ENCODE measurements at regions not wholly inside any gene's neighbourhood (a gene's known extent, or its start where the extent isn't known, plus 50 kb on each side); places are given as distances from the start of the nearest gene placed in this dataset.

- TF ChIP-seq, protein P1, sequence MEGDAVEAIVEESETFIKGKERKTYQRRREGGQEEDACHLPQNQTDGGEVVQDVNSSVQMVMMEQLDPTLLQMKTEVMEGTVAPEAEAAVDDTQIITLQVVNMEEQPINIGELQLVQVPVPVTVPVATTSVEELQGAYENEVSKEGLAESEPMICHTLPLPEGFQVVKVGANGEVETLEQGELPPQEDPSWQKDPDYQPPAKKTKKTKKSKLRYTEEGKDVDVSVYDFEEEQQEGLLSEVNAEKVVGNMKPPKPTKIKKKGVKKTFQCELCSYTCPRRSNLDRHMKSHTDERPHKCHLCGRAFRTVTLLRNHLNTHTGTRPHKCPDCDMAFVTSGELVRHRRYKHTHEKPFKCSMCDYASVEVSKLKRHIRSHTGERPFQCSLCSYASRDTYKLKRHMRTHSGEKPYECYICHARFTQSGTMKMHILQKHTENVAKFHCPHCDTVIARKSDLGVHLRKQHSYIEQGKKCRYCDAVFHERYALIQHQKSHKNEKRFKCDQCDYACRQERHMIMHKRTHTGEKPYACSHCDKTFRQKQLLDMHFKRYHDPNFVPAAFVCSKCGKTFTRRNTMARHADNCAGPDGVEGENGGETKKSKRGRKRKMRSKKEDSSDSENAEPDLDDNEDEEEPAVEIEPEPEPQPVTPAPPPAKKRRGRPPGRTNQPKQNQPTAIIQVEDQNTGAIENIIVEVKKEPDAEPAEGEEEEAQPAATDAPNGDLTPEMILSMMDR (IDR thresholded peaks at IDR 0.05; ENCODE audit: low read depth, low read length): peak; percentile 3
- no peak overlapping the region for H3K4me3 ChIP-seq (ENCODE audit: low read depth, low read length)
- in situ Hi-C loops (cut with HindIII; ENCODE audit: low sequenced_read_pairs): no loop called here
- DNase-seq (ENCODE audit: low read depth, low spot score): no peak
These were observed 421.1 kb upstream of the C16orf82 start for GRCh38 chr16:26645614-26646013.

DNA sequence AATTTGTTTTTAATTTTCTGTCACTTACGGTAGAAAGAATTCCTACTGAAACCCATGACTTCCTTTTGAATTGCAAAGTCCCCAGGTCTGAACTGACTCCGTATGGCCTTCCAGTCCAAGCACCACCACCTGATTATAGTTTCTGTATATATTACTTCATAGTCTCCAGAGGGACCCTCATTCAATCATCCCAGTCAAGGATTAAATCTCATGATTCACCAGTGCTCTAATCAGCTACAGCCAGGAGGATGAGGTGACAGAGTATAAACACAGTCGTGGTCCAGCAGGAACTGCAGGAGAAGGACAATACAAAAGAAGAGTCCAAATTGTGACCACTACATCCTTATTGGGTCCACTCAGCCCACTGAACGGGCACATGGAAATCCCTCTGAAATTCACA lies 418.9 kb upstream of the C16orf82 start:
- H3K4me3 ChIP-seq (ENCODE audit: low read depth, low read length): no peak overlapping the region
- in situ Hi-C loops (cut with HindIII; ENCODE audit: low sequenced_read_pairs): no loop called here
- TF ChIP-seq, protein P1 (IDR thresholded peaks at IDR 0.05; ENCODE audit: low read depth, low read length): no peak
- no peak for DNase-seq (ENCODE audit: low read depth, low spot score)

- in situ Hi-C loops (cut with HindIII; ENCODE audit: low sequenced_read_pairs): no loop called here
- TF ChIP-seq, protein P1 (IDR thresholded peaks at IDR 0.05; ENCODE audit: low read depth, low read length): no peak
- no peak for DNase-seq (ENCODE audit: low read depth, low spot score)
- no peak overlapping the region for H3K4me3 ChIP-seq (ENCODE audit: low read depth, low read length)
These were observed 417.9 kb upstream of the C16orf82 start for GRCh38 chr16:26648851-26649250.

DNA sequence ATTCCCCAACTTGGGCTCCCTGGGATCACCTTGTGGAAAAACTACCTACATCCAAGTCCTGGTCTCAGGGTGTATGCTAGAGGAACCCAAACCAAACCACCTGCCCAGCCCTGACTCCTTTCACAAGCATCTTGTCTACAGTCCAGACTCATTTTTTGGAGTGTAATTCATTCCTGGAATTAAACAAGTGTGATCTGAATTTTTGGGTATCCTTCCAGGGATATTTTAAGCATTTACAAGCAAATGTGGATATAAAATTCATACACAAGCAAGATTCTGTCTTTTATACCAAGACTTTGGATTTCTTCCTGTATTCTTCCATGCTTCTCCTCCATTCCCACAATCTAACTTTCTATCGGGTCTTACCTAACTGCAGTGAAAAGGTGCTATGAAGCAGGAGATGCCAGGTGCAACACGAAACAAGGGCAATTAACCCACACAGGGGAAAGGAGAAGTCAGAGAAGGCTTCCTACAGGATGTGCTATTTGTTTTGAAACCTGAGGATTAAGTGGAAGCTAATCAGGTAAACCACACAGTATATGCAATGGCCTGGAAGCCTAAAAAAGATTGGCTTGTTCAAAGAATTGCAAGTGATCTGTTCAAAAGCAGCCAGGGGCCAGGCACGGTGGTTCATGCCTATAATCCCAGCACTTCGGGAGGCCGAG lies 417.2 kb upstream of the C16orf82 start:
- in situ Hi-C loops (cut with HindIII; ENCODE audit: low sequenced_read_pairs): no loop called here
- TF ChIP-seq, protein P1 (IDR thresholded peaks at IDR 0.05; ENCODE audit: low read depth, low read length): no peak
- H3K4me3 ChIP-seq (ENCODE audit: low read depth, low read length): no peak overlapping the region
- no peak for DNase-seq (ENCODE audit: low read depth, low spot score)

GRCh38 chr16:26651464-26651863 lies 415.3 kb upstream of the C16orf82 start:
- TF ChIP-seq, protein P1 (IDR thresholded peaks at IDR 0.05; ENCODE audit: low read depth, low read length): no peak
- no peak for DNase-seq (ENCODE audit: low read depth, low spot score)
- in situ Hi-C loops (cut with HindIII; ENCODE audit: low sequenced_read_pairs): no loop called here
- no peak overlapping the region for H3K4me3 ChIP-seq (ENCODE audit: low read depth, low read length)

GRCh38 chr16:26651884-26652283 lies 414.8 kb upstream of the C16orf82 start:
- TF ChIP-seq, protein P1 (IDR thresholded peaks at IDR 0.05; ENCODE audit: low read depth, low read length): no peak
- no peak for DNase-seq (ENCODE audit: low read depth, low spot score)
- H3K4me3 ChIP-seq (ENCODE audit: low read depth, low read length): no peak overlapping the region
- in situ Hi-C loops (cut with HindIII; ENCODE audit: low sequenced_read_pairs): no loop called here

Measured in astrocyte of the spinal cord (primary cell).